SIG-M5 treated with dmso at 0.1 percent for 504 hours (cell line): ENCODE measurements at regions not wholly inside any gene's neighbourhood (a gene's known extent, or its start where the extent isn't known, plus 50 kb on each side); places are given as distances from the start of the nearest gene placed in this dataset.

Experiments used
- DNase-seq: peaks from one replicate; lab custom pipeline; 2025; ENCODE audit not compliant: unreplicated experiment; lab: John Stamatoyannopoulos, UW

DNA sequence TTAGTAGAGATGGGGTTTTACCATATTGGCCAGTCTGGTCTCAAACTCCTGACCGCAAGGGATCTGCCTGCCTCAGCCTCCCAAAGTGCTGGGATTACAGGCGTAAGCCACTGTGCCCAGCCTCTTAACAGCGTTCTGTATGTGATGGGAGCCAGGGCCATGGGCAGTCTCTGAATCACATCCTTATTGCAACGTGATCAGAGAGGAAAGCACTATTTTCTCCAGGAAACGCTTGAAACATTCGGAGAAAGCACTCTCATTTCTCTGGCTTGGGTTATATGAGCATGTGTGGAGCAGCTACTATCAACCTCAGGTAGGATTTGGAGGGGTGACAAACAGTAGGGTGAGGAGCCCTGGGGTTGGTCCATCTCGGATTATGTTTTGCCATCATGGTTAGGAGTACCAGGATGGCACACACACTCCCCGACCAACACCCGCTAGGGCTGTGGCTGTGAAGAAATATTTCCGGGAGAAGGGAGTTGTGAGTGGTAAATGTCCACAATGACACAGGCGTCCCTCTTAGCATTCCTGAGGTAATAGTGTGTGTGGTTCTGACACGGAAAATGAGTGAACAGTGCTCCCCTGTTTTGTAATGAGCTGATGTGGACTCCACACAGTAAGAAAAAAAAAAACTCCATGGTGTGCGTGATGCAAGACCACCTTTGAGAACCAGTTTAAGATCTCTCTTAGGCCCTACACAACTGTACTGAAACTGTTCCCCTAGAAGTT lies 406.2 kb upstream of the ZNF608 start:
- DNase-seq: no peak

DNA sequence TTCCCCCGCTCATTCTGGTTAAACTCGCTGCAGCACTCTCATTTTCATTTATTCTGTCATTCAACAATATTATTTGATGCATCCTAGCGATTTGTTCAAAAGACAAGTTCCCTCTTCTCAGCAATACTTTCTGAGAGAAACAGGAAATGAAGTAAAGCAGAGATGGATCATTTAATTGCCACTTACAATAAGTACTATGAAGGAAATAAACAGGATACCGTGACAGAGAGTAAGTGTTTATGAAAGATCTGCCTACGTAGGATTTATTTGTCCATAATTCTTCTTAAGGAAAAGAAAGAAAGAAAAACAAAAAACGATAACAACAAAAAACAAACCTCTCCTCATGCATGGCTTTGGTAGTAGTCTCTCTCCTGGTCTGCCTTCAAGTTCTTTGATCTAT lies 406.8 kb upstream of the ZNF608 start:
- no peak for DNase-seq

GRCh38 chr5:125154301-125155110 lies 408.1 kb upstream of the ZNF608 start:
- DNase-seq: no peak

- no peak for DNase-seq
These were observed 414.5 kb upstream of the ZNF608 start for GRCh38 chr5:125160787-125161502.

- DNase-seq: no peak
These were observed 416.3 kb upstream of the ZNF608 start for GRCh38 chr5:125162714-125163113.

GRCh38 chr5:125169396-125169795 lies 423.0 kb upstream of the ZNF608 start:
- no peak for DNase-seq

DNA sequence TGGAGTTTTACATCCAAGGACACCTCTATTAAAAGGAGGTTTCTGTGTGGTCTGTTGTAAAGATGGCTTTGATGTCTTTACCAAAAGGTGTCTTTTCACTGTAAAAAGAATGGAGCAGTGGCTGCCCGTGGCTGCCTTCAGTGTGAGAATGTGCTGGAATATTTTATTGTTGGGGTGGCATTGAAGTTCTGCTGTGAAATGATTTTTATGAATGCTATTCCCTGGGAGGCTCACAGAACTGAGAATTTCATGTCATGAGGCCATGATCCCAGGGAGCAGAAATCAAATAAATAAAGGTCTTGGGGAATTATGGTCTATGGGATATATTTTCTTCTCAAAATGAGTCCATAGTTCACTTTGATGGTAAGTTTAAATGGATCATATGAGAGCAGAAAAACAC lies 425.2 kb upstream of the ZNF608 start:
- no peak for DNase-seq

- no peak for DNase-seq
These were observed 429.0 kb upstream of the ZNF608 start for GRCh38 chr5:125175348-125176004.

DNA sequence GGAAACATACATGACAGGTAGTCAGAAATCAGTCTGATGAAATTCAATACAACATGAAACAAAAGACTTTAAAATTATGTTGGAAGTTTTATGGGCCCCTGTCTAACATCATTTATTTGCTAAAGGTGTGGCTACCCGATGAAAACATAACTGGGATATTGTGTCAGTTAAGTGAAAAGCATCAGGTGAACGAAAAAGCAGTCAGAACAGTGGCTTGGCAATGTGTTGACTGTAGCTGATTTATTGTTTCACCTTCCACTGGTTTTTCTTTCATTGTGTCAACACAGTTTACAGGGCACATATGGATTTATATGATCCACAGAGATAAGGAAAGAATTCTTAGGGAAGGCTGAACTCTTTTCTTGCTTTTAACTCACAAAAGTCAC lies 429.6 kb upstream of the ZNF608 start:
- peak; percentile 7 for DNase-seq

GRCh38 chr5:125177340-125177739 lies 430.9 kb upstream of the ZNF608 start:
- no peak for DNase-seq

DNA sequence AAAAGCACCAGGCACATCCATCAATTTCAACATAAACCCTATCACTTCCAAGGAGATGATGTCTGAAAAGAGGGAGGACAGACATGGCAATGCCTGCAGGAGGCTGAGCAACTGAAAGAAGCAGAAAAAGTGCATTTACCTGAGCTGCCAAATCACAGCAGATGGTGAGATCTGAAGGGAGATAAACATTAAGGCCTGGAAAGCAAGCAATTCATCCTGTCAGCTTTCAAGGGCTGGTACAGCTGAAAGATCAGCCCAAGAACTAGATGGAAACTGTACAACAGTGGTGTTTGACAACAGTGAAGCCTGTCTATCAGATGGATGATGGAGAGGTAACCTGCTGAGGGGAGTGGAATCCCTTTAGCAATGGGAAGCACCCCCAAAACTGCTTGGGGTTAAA lies 433.2 kb upstream of the ZNF608 start:
- DNase-seq: no peak

DNA sequence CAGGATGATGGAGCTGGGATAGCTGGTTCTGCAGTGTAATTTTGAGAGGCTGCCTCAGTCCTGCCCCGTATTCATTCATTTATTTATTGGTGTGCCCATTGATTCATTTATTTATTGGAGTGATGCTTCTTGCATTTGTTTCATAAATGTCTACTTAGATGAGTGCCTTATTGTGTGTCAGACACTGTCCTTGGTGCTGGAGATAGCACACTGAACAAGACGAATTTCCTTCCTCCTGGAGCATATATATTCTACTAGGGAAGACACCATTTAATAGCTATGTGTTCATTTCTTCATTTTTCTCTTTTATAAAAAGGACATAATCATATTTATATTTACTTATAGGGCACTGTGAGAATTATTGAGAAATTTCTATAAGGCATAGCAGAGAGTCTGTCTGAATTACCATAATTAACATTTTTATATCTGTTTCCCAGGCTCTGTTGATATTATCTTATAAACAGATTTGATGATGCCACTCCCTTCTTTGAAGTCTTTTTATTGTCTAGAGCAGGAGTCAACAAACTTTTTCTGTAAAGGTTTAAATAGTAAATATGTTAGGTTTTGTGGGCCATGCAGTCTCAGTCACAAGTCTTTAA lies 433.9 kb upstream of the ZNF608 start:
- no peak for DNase-seq

DNA sequence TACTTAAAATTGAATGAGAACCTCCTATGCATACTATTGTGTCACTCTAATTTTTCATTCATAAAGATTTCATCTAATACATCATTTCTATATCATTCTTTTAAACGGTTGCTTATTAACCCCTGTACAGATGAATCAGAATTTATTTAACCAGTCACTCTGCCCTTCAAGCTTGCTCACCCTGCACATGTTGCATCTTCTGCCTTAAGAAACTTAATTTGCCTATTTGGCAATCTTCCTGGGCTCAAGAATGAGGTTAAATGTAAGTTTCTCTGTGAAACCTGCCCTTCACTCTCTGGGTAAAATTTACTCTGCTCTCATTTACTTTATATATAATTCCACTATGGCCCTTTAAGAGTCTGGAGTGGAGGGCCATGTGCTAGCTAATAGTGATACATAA lies 434.7 kb upstream of the ZNF608 start:
- no peak for DNase-seq

GRCh38 chr5:125181955-125182354 lies 435.5 kb upstream of the ZNF608 start:
- DNase-seq: no peak

- no peak for DNase-seq
These were observed 439.3 kb upstream of the ZNF608 start for GRCh38 chr5:125185740-125186139.

- no peak for DNase-seq
These were observed 440.5 kb upstream of the ZNF608 start for GRCh38 chr5:125186911-125187375.

DNA sequence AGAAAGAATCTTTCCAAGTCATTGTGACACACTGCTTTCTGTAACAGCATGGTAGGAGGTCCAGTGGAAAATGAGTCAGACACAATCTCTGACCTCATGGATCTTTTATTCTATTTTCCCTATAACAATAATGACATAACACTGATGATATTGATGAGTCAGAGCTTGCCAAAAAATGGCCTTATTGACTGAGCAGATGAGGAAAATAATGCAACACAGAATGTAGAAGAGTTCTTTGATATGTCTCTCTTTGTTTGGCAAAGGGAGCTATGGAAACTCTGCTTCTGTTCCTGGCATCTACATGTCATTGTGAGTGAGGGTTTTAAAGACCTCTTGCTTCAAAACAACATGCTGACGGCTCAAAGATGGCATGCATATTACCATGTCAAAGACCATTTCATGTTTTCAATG lies 443.1 kb upstream of the ZNF608 start:
- DNase-seq: no peak

DNA sequence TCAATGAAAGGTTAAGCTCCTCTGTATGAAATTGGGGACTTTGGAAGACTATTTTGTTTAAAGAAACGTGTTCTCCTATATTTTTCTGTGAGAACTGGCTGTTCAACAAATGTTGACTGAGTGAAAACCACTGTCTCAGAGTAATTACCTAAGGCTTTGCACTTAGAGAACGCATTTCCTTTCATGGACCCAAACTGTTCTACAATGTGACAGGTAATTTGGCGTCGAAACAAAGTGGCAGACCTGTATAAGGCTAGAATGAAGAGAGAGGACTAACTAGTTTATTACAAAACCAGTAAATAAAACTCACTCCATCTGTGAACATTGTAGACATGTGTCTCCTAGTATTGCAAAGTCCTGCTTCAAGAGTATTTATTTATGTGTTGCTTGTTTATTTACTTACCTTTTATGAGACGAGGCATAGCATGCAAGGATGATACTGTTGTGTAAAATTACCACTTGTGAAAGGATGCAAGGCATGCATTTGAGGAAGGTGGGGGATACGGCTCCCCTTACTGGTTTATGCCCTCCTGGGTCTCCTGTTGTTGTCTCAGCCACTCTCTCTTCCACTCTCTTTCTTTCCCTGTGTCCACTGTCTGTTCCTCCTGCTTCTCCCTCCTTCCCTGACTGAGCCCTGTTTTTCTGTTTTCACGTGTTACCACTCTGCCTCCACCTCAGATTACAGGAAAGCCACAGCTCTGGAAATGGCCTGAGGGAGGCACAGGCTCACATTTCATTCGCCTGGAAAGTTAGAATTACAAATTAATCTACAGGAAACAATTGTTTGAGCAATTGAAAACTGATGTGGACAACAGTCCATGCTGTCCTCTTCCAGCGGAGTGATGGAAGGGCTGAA lies 444.0 kb upstream of the ZNF608 start:
- DNase-seq: no peak

DNA sequence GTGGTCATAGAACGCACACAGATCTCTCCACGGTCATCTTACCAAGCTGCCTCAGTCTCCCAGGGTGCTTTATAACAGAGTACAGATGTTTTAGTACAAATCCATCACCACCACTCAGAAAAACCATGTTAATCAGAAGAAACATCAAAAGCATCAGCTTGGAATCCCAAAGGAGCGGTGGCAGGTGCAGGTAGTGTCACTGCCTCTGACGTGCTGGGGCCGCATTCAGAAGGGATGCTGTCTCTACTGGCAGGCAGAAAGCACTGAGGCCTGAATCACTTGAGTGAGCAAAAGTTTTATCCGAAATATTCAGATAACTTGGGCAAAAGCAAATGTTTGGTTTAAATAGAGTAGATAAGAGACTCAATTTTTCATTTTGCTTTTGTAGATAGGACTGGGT lies 448.4 kb upstream of the ZNF608 start:
- no peak for DNase-seq
